Left forelimb (tissue), 1 donor: ENCODE measurements at regions not wholly inside any gene's neighbourhood (a gene's known extent, or its start where the extent isn't known, plus 50 kb on each side); places are given as distances from the start of the nearest gene placed in this dataset.
"Not testable (repeated sequence)": the region's sequence is repeated elsewhere in the genome, so short reads cannot be mapped to it uniquely, and the experiment has no call there.

ENCODE experiments used
- DNase-seq: peaks from one replicate; pipeline ENCODE4 v3.0.0-alpha.2; 2018; ENCODE audit warnings: low spot score

GRCh38 chr7:132030086-132030568 is 473.7 kb upstream of the PODXL start:
- DNase-seq: no peak

- DNase-seq: no peak
Observed at GRCh38 chr7:132029369-132030085, 473.1 kb upstream of the PODXL start.

GRCh38 chr7:132028144-132028920 is 471.9 kb upstream of the PODXL start:
- no peak for DNase-seq

- no peak for DNase-seq
Observed at GRCh38 chr7:132024290-132024689, 467.9 kb upstream of the PODXL start.

- DNase-seq: no peak
Observed at GRCh38 chr7:132023466-132023865, 467.0 kb upstream of the PODXL start.

- no peak for DNase-seq
Observed at GRCh38 chr7:132022188-132022587, 465.8 kb upstream of the PODXL start.

GRCh38 chr7:132019703-132020102 is 463.3 kb upstream of the PODXL start:
- no peak for DNase-seq

GRCh38 chr7:132009778-132010177 is 453.4 kb upstream of the PODXL start:
- no peak for DNase-seq

GRCh38 chr7:132004529-132004928 is 448.1 kb upstream of the PODXL start:
- DNase-seq: no peak

GRCh38 chr7:132002343-132002968 is 446.0 kb upstream of the PODXL start:
- DNase-seq: no peak

- DNase-seq: no peak
Observed at GRCh38 chr7:132001146-132001545, 444.7 kb upstream of the PODXL start.

- no peak for DNase-seq
Observed at GRCh38 chr7:131999193-131999592, 442.8 kb upstream of the PODXL start.

GRCh38 chr7:131995324-131995723 is 438.9 kb upstream of the PODXL start:
- no peak for DNase-seq

GRCh38 chr7:131981069-131981468 is 424.6 kb upstream of the PODXL start:
- not testable (repeated sequence) for DNase-seq

- not testable (repeated sequence) for DNase-seq
Observed at GRCh38 chr7:131978118-131978517, 421.7 kb upstream of the PODXL start.

GRCh38 chr7:131976411-131976810 is 420.0 kb upstream of the PODXL start:
- no peak for DNase-seq

- DNase-seq: no peak
Observed at GRCh38 chr7:131974671-131975070, 418.2 kb upstream of the PODXL start.

- DNase-seq: no peak
Observed at GRCh38 chr7:131972251-131972650, 415.8 kb upstream of the PODXL start.

- DNase-seq: no peak
Observed at GRCh38 chr7:131970602-131971001, 414.2 kb upstream of the PODXL start.

GRCh38 chr7:131969560-131969959 is 413.1 kb upstream of the PODXL start:
- no peak for DNase-seq

GRCh38 chr7:131967216-131967730 is 410.8 kb upstream of the PODXL start:
- no peak for DNase-seq

GRCh38 chr7:131964203-131964602 is 407.8 kb upstream of the PODXL start:
- no peak for DNase-seq
